VCaP (cell line): ENCODE measurements at regions not wholly inside any gene's neighbourhood (a gene's known extent, or its start where the extent isn't known, plus 50 kb on each side); places are given as distances from the start of the nearest gene placed in this dataset.

Experiments
- H3K27ac ChIP-seq: fragments of 450-650 bp; 2 replicates; pipeline ENCODE4 v1.5.1; 2017
- TF ChIP-seq, protein P1 (sequence below): fragments of 450-650 bp; conservative IDR thresholded peaks from 2 replicates; pipeline ENCODE4 v1.5.1; 2017; ENCODE audit warnings: mild to moderate bottlenecking, moderate library complexity

DNA sequence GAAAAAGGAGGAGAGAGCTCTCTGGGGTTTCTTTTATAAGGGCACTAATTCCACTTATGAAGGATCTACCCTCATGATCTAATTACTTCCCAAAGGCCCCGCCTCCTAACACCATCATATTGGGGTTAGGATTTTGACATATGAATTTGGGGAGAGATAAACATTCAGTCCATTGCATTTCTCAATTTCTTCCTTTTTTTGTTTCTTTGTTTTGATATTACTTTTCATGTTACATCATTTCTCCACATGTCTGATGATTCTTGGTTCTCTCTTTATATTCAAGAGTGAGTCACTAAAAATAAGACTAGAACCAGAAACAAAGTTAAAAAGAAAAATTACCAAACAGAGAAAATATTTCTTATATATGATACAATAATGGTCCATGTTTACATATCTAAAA, 63.2 kb upstream of the DUSP10 start:
- H3K27ac ChIP-seq: no peak overlapping the region
- TF ChIP-seq, protein P1, sequence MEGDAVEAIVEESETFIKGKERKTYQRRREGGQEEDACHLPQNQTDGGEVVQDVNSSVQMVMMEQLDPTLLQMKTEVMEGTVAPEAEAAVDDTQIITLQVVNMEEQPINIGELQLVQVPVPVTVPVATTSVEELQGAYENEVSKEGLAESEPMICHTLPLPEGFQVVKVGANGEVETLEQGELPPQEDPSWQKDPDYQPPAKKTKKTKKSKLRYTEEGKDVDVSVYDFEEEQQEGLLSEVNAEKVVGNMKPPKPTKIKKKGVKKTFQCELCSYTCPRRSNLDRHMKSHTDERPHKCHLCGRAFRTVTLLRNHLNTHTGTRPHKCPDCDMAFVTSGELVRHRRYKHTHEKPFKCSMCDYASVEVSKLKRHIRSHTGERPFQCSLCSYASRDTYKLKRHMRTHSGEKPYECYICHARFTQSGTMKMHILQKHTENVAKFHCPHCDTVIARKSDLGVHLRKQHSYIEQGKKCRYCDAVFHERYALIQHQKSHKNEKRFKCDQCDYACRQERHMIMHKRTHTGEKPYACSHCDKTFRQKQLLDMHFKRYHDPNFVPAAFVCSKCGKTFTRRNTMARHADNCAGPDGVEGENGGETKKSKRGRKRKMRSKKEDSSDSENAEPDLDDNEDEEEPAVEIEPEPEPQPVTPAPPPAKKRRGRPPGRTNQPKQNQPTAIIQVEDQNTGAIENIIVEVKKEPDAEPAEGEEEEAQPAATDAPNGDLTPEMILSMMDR: no peak

DNA sequence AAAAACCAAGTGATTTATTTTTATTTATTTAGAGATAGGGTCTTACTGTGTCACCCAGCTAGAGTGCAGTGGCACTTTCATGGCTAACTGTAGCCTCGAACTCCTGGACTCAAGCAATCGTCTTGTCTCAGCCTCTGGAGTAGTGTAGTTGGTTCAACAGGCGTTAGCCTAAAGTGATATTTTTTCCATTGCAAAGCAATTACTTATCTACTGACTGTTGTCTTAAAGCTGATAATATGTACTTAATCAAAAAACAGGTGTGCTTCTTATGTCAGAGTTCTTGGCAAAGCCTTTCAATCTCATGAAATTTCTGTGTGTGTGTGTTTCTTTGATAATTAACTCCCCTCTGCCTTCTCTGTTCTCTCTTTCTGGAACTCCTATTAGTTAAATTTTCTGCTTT, 62.4 kb upstream of the DUSP10 start:
- no peak overlapping the region for H3K27ac ChIP-seq

DNA sequence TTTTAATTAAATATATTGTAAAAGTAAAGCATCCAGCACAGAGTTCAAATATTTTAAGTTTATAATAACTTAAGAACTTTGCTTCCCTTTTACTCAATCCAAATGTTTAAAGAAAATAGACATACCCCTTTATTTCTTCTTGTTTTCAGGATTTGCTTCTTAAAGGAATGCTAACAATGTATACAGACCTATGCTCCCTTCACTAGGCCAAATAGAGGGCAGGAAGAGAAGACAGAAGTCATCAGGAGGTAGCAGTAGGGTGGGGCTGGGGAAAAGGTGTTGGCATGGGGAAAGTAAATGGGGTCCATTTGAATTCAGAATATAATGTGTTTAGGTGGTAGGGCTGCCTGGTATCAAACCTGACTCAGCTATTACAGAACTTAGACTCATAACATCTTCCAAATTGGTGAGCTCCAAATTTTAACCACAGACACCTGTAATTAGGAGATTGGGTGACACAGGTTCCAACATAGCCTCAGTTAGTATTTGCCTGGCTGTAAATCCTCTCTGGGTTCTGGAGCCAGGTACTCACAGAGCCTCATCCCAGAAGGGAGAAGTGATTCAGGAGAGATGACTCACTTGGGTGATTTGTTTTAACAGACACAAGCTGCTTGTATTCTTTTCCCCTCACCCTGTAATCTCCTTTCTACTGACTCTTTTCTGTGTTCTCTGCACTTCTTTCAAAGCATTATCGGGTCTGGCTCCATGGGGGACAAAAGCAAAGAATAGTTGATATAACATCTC, 60.1 kb upstream of the DUSP10 start:
- H3K27ac ChIP-seq: no peak overlapping the region

More for the DNA sequence above, 62.4 kb upstream of the DUSP10 start:
- TF ChIP-seq, protein P1: no peak

DNA sequence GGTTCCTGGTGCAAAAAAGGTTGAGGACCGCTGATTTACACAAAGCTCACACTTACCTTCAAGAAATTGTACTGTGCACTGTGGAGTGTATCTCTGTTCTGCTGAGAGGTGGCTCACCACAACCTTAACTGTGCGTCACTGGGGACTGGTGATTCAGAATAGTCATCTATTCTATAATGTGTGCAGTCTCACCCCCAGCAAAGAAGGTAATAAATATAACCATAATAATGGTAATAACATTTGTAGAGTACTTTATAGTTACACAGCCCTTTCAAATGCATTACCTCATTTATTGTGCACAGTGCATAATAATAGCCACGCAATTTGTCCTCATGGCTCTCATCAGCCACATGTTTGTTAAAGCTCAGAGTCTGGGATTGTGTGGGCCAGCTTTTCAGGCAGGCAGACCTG, 59.4 kb upstream of the DUSP10 start:
- TF ChIP-seq, protein P1: no peak
- H3K27ac ChIP-seq: no peak overlapping the region

More for the DNA sequence above, 60.1 kb upstream of the DUSP10 start:
- TF ChIP-seq, protein P1: no peak

DNA sequence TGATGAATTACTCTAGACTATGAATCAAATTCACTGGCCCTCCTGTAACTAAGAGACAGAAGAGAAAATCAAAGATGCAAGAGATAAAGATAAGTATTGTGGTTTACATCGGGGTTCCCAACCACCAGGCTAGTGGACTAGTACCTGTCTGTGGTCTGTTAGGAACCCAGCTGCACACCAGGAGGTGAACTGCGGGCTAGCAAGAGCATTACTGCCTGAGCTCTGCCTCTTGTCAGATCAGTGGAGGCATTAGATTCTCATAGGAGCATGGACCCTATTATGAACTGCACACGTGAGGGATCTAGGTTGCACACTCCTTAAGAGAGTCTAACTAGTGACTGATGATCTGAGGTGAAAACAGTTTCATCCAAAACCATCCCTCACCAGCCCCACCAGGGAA, 58.9 kb upstream of the DUSP10 start:
- H3K27ac ChIP-seq: no peak overlapping the region

DNA sequence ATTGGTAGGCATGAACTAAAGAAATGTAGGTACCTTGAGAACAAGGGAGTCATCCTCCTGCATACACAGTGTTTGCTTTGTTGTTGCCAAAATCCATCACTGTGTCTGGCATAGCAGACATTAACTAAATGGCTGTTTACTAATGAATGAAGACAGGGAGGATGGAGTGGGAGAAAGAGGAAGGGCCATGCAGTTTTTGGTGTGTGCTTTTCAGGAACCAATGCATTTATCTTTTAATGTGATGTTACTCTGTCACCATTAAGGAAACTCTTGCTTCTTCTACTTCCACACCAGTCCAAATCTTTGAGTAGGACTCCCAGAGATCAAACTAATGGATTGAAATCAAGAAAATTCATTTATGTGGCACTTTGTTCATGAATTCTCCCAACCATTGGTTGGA, 55.6 kb upstream of the DUSP10 start:
- H3K27ac ChIP-seq: no peak overlapping the region
- TF ChIP-seq, protein P1: no peak

More for the DNA sequence above, 58.9 kb upstream of the DUSP10 start:
- TF ChIP-seq, protein P1: no peak

DNA sequence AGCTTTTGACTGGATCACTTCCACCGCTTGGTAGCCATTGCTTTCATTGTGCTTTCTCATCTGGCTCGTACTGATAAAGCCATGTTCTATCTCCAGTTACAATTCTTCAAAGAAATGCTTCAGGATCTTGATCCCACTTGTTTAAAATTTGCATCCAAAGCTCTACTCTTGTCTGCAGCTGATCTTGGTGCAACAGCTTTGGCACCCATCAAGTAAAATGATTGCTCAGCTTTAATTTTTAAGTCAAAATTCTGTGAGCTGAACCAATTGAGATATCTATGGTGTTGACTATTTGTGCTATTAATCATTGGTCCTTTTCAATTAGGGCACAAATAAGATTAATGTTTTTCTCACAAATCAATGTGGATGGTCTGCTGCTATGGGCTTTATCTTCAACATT, 54.8 kb upstream of the DUSP10 start:
- H3K27ac ChIP-seq: no peak overlapping the region
- TF ChIP-seq, protein P1: no peak
